ENCODE measurements at regions not wholly inside any gene's neighbourhood (a gene's known extent, or its start where the extent isn't known, plus 50 kb on each side); places are given as distances from the start of the nearest gene placed in this dataset.
"Not testable (repeated sequence)": the region's sequence is repeated elsewhere in the genome, so short reads cannot be mapped to it uniquely, and the experiment has no call there.

DNA sequence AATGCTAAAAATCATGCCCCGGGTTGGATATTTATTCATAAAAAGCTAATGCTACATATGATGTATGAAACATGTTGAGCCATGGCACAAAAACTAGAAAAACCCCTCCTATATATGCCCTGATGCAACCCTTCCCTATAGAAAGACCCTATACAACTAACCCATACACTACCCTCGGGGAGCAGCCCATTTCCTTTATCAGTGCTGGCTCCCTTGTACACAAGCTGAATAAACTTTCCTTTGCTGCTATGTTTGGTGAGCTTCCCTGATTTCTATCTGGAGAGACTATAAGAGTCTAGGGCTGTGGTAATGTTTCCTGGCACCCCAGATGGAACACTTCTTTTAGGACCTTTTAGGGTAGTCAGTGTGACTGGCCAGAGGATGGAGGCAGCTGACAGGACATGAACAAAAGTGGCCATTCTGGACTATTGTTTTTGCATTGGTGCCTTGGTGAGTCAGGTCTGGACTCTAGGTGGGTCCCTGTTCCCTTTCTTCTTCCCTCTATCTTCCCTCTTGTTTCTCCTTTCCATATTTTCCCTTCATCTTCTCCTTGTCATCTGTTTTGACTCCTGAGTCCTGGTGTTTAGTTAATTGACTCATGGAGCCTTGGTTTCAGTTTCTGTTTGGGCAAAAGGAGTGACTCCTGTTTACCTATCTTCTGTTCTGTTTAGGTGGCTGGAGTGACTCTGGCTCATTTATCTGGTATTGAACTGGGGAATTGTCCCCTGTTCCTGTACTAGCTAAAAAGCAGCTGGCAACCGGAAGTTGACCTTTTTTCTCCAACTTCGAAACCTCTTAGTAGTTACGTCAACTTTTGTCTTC, 1321.8 kb upstream of the PCDH9 start:
- H3K4me3 Mint-ChIP-seq = no peak overlapping the region
- H3K4me1 Mint-ChIP-seq (ENCODE audit: low read depth) = no peaks in the 10 kb centered on the region
- H3K27ac Mint-ChIP-seq = no peak overlapping the region
- no peaks in the 10 kb centered on the region for H3K36me3 Mint-ChIP-seq (ENCODE audit: low read depth)
- no peak for DNase-seq
- TF ChIP-seq CTCF (IDR thresholded peaks at IDR 0.05) = no peak
- no peaks in the 10 kb centered on the region for H3K27me3 Mint-ChIP-seq (ENCODE audit: insufficient read depth)
- H3K9me3 Mint-ChIP-seq = peaks cover 45% of the 10 kb centered on the region

DNA sequence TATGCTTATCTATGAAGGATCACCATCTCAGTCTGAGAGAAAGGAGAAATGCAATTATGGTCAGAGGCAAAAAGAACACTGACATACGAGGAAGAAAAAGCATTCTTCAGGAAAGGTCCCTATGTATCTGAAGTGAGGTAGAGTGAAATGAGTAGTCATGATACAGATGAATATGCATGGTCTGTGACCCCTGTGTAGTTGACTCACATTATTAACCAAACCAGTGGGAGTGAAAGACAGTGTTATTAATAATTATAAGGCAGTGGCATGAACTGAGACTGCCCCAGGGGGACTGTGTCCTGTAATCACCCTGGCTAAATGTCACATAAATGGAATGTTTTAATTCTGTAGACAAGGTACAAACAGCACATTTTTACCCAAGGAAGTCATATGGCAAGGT, 1320.2 kb upstream of the PCDH9 start:
- TF ChIP-seq CTCF (IDR thresholded peaks at IDR 0.05) = no peak
- no peaks in the 10 kb centered on the region for H3K4me1 Mint-ChIP-seq (ENCODE audit: low read depth)
- no peak overlapping the region for H3K27ac Mint-ChIP-seq
- no peak for DNase-seq
- H3K27me3 Mint-ChIP-seq (ENCODE audit: insufficient read depth) = no peaks in the 10 kb centered on the region
- H3K4me3 Mint-ChIP-seq = no peak overlapping the region
- peaks cover 37% of the 10 kb centered on the region for H3K9me3 Mint-ChIP-seq
- H3K36me3 Mint-ChIP-seq (ENCODE audit: low read depth) = no peaks in the 10 kb centered on the region

GRCh38 chr13:68540244-68540643, 1310.1 kb upstream of the PCDH9 start:
- Mint-ChIP-seq H3K4me1 (ENCODE audit: low read depth) (no peaks in the 10 kb centered on the region), H3K4me3 (no peak overlapping the region), H3K27ac (no peak overlapping the region), H3K36me3 (ENCODE audit: low read depth) (no peaks in the 10 kb centered on the region), H3K9me3 (peaks cover 16% of the 10 kb centered on the region), H3K27me3 (ENCODE audit: insufficient read depth) (no peaks in the 10 kb centered on the region)
- no peak for TF ChIP-seq CTCF (IDR thresholded peaks at IDR 0.05)
- DNase-seq = no peak

DNA sequence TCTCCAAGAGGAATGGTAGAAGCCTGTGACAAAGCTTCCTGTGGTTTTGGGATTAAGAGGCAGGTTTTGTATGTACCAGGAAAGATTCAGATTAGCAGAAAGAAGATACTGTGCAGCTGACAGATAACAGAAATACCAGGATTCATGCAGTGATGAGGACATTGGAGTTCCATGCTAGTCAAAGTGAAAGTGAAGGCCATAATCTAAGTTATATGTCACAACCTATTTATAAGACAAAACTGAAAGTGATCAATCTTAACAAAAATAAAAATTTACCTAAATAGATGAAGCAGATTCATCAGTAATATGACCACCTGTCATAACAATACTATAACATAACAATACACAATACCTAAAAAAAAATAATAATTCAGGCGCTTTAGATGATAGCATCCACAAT, 1305.2 kb upstream of the PCDH9 start:
- no peak for TF ChIP-seq CTCF (IDR thresholded peaks at IDR 0.05)
- Mint-ChIP-seq H3K9me3 (peaks cover 37% of the 10 kb centered on the region), H3K4me1 (ENCODE audit: low read depth) (no peaks in the 10 kb centered on the region), H3K27ac (no peak overlapping the region), H3K4me3 (no peak overlapping the region), H3K27me3 (ENCODE audit: insufficient read depth) (no peaks in the 10 kb centered on the region), H3K36me3 (ENCODE audit: low read depth) (no peaks in the 10 kb centered on the region)
- no peak for DNase-seq

DNA sequence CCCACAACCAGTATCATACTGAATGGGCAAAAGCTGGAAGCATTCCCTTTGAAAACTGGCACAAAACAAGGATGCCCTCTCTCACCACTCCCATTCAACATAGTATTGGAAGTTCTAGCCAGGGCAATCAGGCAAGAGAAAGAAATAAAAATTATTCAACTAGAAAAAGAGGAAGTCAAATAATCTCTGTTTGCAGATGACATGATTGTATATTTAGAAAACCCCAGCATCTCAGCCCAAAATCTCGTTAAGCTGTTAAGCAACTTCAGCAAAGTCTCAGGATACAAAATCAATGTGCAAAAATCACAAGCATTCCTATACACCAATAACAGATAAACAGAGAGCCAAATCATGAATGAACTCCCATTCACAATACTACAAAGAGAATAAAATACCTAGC, 1297.0 kb upstream of the PCDH9 start:
- H3K4me1 Mint-ChIP-seq (ENCODE audit: low read depth); H3K27ac Mint-ChIP-seq; DNase-seq; H3K4me3 Mint-ChIP-seq; H3K27me3 Mint-ChIP-seq (ENCODE audit: insufficient read depth): not testable (repeated sequence)
- Mint-ChIP-seq H3K9me3 (peaks cover 76% of the 10 kb centered on the region), H3K36me3 (ENCODE audit: low read depth) (peaks cover 10% of the 10 kb centered on the region; the same call in 1 of the 2 replicates)

DNA sequence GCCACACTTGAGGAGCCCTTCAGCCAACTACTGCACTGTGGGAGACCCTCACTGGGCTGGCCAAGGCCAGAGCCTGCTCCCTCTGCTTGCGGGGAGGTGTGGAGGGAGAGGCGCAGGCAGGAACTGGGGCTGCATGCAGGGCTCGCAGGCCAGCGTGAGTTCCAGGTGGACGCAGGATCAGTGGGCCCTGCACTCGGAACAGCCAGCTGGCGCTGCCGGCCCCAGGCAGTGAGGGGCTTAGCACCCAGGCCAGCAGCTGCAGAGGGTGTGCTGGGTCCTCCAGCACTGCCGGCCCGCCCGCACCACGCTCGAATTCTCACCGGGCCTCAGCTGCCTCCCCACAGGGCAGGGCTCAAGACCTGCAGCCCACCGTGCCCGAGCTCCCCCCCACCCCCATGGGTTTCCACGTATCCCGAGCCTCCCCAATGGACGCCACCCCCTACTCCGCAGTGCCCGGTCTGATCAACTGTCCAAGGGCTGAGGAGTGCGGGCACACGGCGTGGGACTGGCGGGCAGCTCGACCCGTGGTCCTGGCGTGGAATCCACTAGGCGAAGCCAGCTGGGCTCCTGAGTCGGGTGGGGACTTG, 1293.8 kb upstream of the PCDH9 start:
- no peak for DNase-seq
- H3K27me3 Mint-ChIP-seq (ENCODE audit: insufficient read depth) = no peaks in the 10 kb centered on the region; the same call in 1 of the 2 replicates
- H3K27ac Mint-ChIP-seq = no peak overlapping the region

More for the DNA sequence above, 1293.8 kb upstream of the PCDH9 start:
- peaks cover 10% of the 10 kb centered on the region; the same call in 1 of the 2 replicates for H3K36me3 Mint-ChIP-seq (ENCODE audit: low read depth)
- TF ChIP-seq CTCF (IDR thresholded peaks at IDR 0.05) = no peak
- peaks cover 64% of the 10 kb centered on the region for H3K9me3 Mint-ChIP-seq
- no peaks in the 10 kb centered on the region for H3K4me1 Mint-ChIP-seq (ENCODE audit: low read depth)
- no peak overlapping the region for H3K4me3 Mint-ChIP-seq
